ENCODE measurements at regions not wholly inside any gene's neighbourhood (a gene's known extent, or its start where the extent isn't known, plus 50 kb on each side); places are given as distances from the start of the nearest gene placed in this dataset.

GRCh38 chr16:47852991-47853390, 302.8 kb downstream of the ABCC12 start:
- Histone ChIP-seq H3K79me1 (ENCODE audit: low read length) (no peaks in the 10 kb centered on the region), H3K79me2 (ENCODE audit: control insufficient read depth, insufficient read depth, low read length, poor library complexity) (no peaks in the 10 kb centered on the region), H3K4me2 (ENCODE audit: low read length) (no peak overlapping the region), H3K4me3 (ENCODE audit: low read depth, low read length) (no peak overlapping the region), H3K23ac (ENCODE audit: low read length) (no peak overlapping the region), H4K12ac (ENCODE audit: low read depth, low read length) (no peak overlapping the region), H3K14ac (ENCODE audit: low read length) (no peak overlapping the region), H3K9ac (ENCODE audit: low read length) (no peak overlapping the region), H2BK120ac (ENCODE audit: insufficient read depth, low read length, poor library complexity) (no peak overlapping the region), H3K9me3 (ENCODE audit: insufficient read depth, low read depth, low read length) (peaks cover 11% of the 10 kb centered on the region), H4K91ac (ENCODE audit: low read depth, low read length) (no peak overlapping the region), H2AK5ac (ENCODE audit: low read length) (no peak overlapping the region), H3K4ac (ENCODE audit: low read depth, low read length) (no peak overlapping the region), H2BK12ac (ENCODE audit: low read length) (no peak overlapping the region), H3K4me1 (ENCODE audit: control insufficient read depth in 1 of 2, insufficient read depth in 2 of 2, low read length in 2 of 2) (peaks cover 0 to 4% of the 10 kb centered on the region in 2 experiments), H2BK5ac (ENCODE audit: low read depth, low read length, poor library complexity) (no peak overlapping the region), H3K27me3 (ENCODE audit: insufficient read depth, low read length) (no peaks in the 10 kb centered on the region), H4K8ac (ENCODE audit: low read depth, low read length) (no peak overlapping the region), H3K36me3 (ENCODE audit: control insufficient read depth in 1 of 2, insufficient read depth in 2 of 2, low read length in 2 of 2) (no peaks in the 10 kb centered on the region), H3K18ac (ENCODE audit: low read length) (no peak overlapping the region), H2AFZ (ENCODE audit: insufficient read depth, low read length, poor library complexity) (no peak overlapping the region), H3K27ac (ENCODE audit: low read depth, low read length) (no peak overlapping the region)
- no peak for DNase-seq
- no CpG with 5 or more reads among the region's 6 CpGs for WGBS (ENCODE audit: extremely low coverage, insufficient coverage, insufficient read length)

GRCh38 chr16:47851146-47851545, 304.6 kb downstream of the ABCC12 start:
- no peak overlapping the region for H3K27ac ChIP-seq (ENCODE audit: low read depth, low read length)
- H3K18ac ChIP-seq (ENCODE audit: low read length), result no peak overlapping the region
- no peak overlapping the region for H2BK5ac ChIP-seq (ENCODE audit: low read depth, low read length, poor library complexity)
- peaks cover 0 to 4% of the 10 kb centered on the region in 2 experiments for H3K4me1 ChIP-seq (ENCODE audit: control insufficient read depth in 1 of 2, insufficient read depth in 2 of 2, low read length in 2 of 2)
- no peaks in the 10 kb centered on the region for H3K79me1 ChIP-seq (ENCODE audit: low read length)
- no peak overlapping the region for H3K23ac ChIP-seq (ENCODE audit: low read length)
- no peak overlapping the region for H2AFZ ChIP-seq (ENCODE audit: insufficient read depth, low read length, poor library complexity)
- H3K9ac ChIP-seq (ENCODE audit: low read length), result peak overlapping the region; percentile 53
- H3K4me2 ChIP-seq (ENCODE audit: low read length), result no peak overlapping the region
- H2AK5ac ChIP-seq (ENCODE audit: low read length), result no peak overlapping the region
- H2BK12ac ChIP-seq (ENCODE audit: low read length), result no peak overlapping the region
- H3K14ac ChIP-seq (ENCODE audit: low read length), result no peak overlapping the region
- H4K8ac ChIP-seq (ENCODE audit: low read depth, low read length), result no peak overlapping the region
- no peaks in the 10 kb centered on the region for H3K27me3 ChIP-seq (ENCODE audit: insufficient read depth, low read length)
- H3K9me3 ChIP-seq (ENCODE audit: insufficient read depth, low read depth, low read length), result peaks cover 11% of the 10 kb centered on the region
- no peaks in the 10 kb centered on the region for H3K36me3 ChIP-seq (ENCODE audit: control insufficient read depth in 1 of 2, insufficient read depth in 2 of 2, low read length in 2 of 2)
- no peak overlapping the region for H4K12ac ChIP-seq (ENCODE audit: low read depth, low read length)
- no peak overlapping the region for H3K4me3 ChIP-seq (ENCODE audit: low read depth, low read length)
- no peaks in the 10 kb centered on the region for H3K79me2 ChIP-seq (ENCODE audit: control insufficient read depth, insufficient read depth, low read length, poor library complexity)
- H2BK120ac ChIP-seq (ENCODE audit: insufficient read depth, low read length, poor library complexity), result no peak overlapping the region
- no peak overlapping the region for H3K4ac ChIP-seq (ENCODE audit: low read depth, low read length)
- no CpG with 5 or more reads among the region's 8 CpGs for WGBS (ENCODE audit: extremely low coverage, insufficient coverage, insufficient read length)
- no peak for DNase-seq
- H4K91ac ChIP-seq (ENCODE audit: low read depth, low read length), result no peak overlapping the region

GRCh38 chr16:47849736-47850135, 306.1 kb downstream of the ABCC12 start:
- Histone ChIP-seq H3K9ac (ENCODE audit: low read length) (no peak overlapping the region), H3K18ac (ENCODE audit: low read length) (no peak overlapping the region), H4K91ac (ENCODE audit: low read depth, low read length) (no peak overlapping the region), H2BK12ac (ENCODE audit: low read length) (no peak overlapping the region), H3K4me3 (ENCODE audit: low read depth, low read length) (no peak overlapping the region), H3K36me3 (ENCODE audit: control insufficient read depth in 1 of 2, insufficient read depth in 2 of 2, low read length in 2 of 2) (no peaks in the 10 kb centered on the region), H3K14ac (ENCODE audit: low read length) (no peak overlapping the region), H2AK5ac (ENCODE audit: low read length) (no peak overlapping the region), H3K9me3 (ENCODE audit: insufficient read depth, low read depth, low read length) (peaks cover 8% of the 10 kb centered on the region), H2BK120ac (ENCODE audit: insufficient read depth, low read length, poor library complexity) (no peak overlapping the region), H3K4me2 (ENCODE audit: low read length) (no peak overlapping the region), H3K23ac (ENCODE audit: low read length) (no peak overlapping the region), H3K27me3 (ENCODE audit: insufficient read depth, low read length) (no peaks in the 10 kb centered on the region), H3K27ac (ENCODE audit: low read depth, low read length) (no peak overlapping the region), H3K4ac (ENCODE audit: low read depth, low read length) (no peak overlapping the region), H3K79me2 (ENCODE audit: control insufficient read depth, insufficient read depth, low read length, poor library complexity) (no peaks in the 10 kb centered on the region), H4K12ac (ENCODE audit: low read depth, low read length) (no peak overlapping the region), H3K79me1 (ENCODE audit: low read length) (no peaks in the 10 kb centered on the region), H4K8ac (ENCODE audit: low read depth, low read length) (no peak overlapping the region), H2AFZ (ENCODE audit: insufficient read depth, low read length, poor library complexity) (no peak overlapping the region), H3K4me1 (ENCODE audit: control insufficient read depth in 1 of 2, insufficient read depth in 2 of 2, low read length in 2 of 2) (no peaks in the 10 kb centered on the region), H2BK5ac (ENCODE audit: low read depth, low read length, poor library complexity) (no peak overlapping the region)
- DNase-seq, result no peak
- WGBS (ENCODE audit: extremely low coverage, insufficient coverage, insufficient read length), result no CpG with 5 or more reads among the region's 5 CpGs

- no peak overlapping the region for H2AK5ac ChIP-seq (ENCODE audit: low read length)
- H4K8ac ChIP-seq (ENCODE audit: low read depth, low read length), result no peak overlapping the region
- no peaks in the 10 kb centered on the region for H3K79me1 ChIP-seq (ENCODE audit: low read length)
- H3K23ac ChIP-seq (ENCODE audit: low read length), result no peak overlapping the region
- no peaks in the 10 kb centered on the region for H3K9me3 ChIP-seq (ENCODE audit: insufficient read depth, low read depth, low read length)
- H3K4me3 ChIP-seq (ENCODE audit: low read depth, low read length), result no peak overlapping the region
- no peak overlapping the region for H2AFZ ChIP-seq (ENCODE audit: insufficient read depth, low read length, poor library complexity)
- H3K27ac ChIP-seq (ENCODE audit: low read depth, low read length), result no peak overlapping the region
- H4K91ac ChIP-seq (ENCODE audit: low read depth, low read length), result no peak overlapping the region
- no peak overlapping the region for H2BK5ac ChIP-seq (ENCODE audit: low read depth, low read length, poor library complexity)
- H3K4me2 ChIP-seq (ENCODE audit: low read length), result no peak overlapping the region
- no peak overlapping the region for H2BK12ac ChIP-seq (ENCODE audit: low read length)
- no CpG with 5 or more reads among the region's 5 CpGs for WGBS (ENCODE audit: extremely low coverage, insufficient coverage, insufficient read length)
- no peak overlapping the region for H3K9ac ChIP-seq (ENCODE audit: low read length)
- no peaks in the 10 kb centered on the region for H3K4me1 ChIP-seq (ENCODE audit: control insufficient read depth in 1 of 2, insufficient read depth in 2 of 2, low read length in 2 of 2)
- no peak overlapping the region for H3K4ac ChIP-seq (ENCODE audit: low read depth, low read length)
- H3K79me2 ChIP-seq (ENCODE audit: control insufficient read depth, insufficient read depth, low read length, poor library complexity), result no peaks in the 10 kb centered on the region
- H3K36me3 ChIP-seq (ENCODE audit: control insufficient read depth in 1 of 2, insufficient read depth in 2 of 2, low read length in 2 of 2), result no peaks in the 10 kb centered on the region
- H3K18ac ChIP-seq (ENCODE audit: low read length), result no peak overlapping the region
- H3K27me3 ChIP-seq (ENCODE audit: insufficient read depth, low read length), result no peaks in the 10 kb centered on the region
- no peak overlapping the region for H3K14ac ChIP-seq (ENCODE audit: low read length)
- no peak overlapping the region for H2BK120ac ChIP-seq (ENCODE audit: insufficient read depth, low read length, poor library complexity)
- no peak for DNase-seq
- H4K12ac ChIP-seq (ENCODE audit: low read depth, low read length), result no peak overlapping the region
Measured at GRCh38 chr16:47848421-47849109, 307.2 kb downstream of the ABCC12 start.

Measured in trophoblast cell (in vitro differentiated cells and primary cell).